ENCODE measurements at regions not wholly inside any gene's neighbourhood (a gene's known extent, or its start where the extent isn't known, plus 50 kb on each side); places are given as distances from the start of the nearest gene placed in this dataset.

DNA sequence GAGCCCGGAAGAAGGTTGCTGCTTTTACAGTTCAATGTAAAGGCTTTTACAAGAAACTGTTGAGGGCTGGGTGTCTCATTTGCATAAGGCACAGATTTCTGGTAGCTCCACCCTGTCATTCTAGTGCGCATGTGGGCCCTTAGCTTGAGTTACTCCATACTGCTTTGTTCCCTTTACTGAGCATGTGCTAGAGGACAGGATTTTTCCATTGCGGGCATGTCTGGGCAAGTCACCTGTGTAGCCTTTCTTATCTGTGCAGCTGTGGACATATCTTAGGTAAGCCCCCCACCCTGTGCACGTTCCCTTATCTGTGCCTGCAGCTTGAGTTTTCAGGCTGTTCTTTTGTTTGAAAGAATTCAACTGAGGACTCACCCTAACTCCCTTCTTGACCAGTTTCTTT is 56.2 kb upstream of the ARHGAP5 start:
- DNase-seq (ENCODE audit: low read depth in 1 of 2, low spot score in 1 of 2) = no peak

GRCh38 chr14:32021341-32021740 is 55.8 kb upstream of the ARHGAP5 start:
- no peak for DNase-seq (ENCODE audit: low read depth in 1 of 2, low spot score in 1 of 2)

DNA sequence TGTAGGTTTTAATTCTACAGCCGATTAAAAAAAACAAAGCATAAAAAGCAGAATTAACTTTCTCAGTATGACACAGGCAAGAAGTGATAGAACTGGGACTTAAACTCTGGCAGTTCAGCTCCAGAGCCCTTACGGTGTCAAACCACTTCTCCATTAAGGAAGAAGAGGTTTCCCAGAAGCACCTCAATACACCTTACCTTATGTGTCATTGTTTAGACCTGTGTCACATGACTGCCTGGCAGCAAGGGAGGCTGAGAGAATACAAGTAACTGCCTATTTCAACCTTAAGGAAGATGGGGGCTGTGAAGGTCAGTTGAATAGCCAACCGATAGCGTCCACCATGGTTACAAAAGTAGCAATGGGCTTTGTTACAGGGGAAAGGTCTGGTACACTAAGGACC is 54.6 kb upstream of the ARHGAP5 start:
- no peak for DNase-seq (ENCODE audit: low read depth in 1 of 2, low spot score in 1 of 2)

- no peak for DNase-seq (ENCODE audit: low read depth in 1 of 2, low spot score in 1 of 2)
These were observed 54.1 kb upstream of the ARHGAP5 start for GRCh38 chr14:32022938-32023466.

DNA sequence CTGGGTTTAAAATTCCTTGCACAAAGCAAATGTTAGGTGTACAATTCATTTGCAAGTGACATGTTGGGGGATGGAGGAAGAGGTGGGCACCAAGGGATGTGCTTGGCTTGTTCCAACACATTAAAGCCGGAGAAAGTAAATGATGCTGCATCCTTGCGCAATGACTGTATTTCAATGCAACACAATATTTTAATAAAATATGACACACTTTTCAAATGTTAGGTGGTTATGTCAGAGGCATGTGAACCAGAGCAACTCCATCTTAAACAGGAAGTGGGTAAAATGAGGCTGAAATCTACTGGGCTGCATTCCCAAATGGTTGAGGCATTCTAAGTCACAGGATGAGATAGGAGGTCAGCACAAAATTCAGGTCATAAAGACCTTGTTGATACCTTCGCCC is 53.6 kb upstream of the ARHGAP5 start:
- DNase-seq (ENCODE audit: low read depth in 1 of 2, low spot score in 1 of 2) = no peak

DNA sequence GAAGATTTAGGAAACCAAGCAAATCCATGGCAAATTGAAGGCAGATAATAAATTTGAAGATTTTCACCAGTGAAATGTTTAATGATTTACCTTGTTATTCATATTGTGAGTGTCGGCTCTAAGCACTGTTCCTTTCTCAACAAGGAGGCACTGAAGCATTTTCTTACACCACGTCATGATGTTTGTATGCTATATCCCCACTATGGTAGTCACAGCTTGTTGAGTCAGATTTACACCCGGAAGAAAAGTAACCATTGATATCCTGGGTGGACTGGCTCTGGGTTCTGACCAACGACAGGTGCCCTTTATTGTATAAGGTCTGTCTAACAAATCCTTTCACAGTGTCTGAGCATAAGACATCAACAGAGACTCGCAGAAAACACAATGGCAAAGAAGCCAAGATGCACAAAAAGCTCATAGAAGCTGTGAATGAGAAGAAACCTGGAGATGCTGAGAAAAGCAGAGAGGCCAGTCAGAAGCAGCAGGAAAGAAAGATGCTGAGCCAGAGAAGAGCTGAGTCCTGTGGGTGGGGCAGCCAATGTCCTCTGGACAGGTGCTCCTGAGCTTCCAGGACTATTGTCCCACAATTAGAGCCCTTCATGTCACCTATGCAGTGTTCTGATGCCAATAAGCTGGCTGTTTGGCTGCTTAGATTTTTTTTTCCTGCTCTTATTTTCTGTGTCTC is 49.7 kb upstream of the ARHGAP5 start:
- no peak for DNase-seq (ENCODE audit: low read depth in 1 of 2, low spot score in 1 of 2)
